ENCODE measurements at regions not wholly inside any gene's neighbourhood (a gene's known extent, or its start where the extent isn't known, plus 50 kb on each side); places are given as distances from the start of the nearest gene placed in this dataset.

DNA sequence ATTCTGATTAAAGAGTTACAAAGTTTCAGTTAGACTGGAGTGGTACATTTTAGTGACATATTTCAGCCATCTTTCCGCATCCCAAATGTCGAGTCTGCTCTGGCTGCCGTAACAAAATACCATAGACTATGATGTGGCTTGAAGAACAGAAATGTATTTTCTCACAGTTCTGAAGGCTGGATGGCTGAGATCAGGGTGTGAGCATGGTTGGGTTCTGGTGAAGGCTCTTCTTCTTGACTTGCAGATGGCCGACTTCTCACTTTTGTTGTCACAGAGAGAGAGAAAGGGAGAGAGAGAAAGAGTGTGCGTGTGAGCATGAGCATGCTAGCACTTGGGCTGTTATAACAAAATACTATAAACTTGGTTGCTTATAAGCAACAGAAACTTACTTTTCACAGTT, 335.4 kb upstream of the RAG2 start:
- TF ChIP-seq, protein P1, sequence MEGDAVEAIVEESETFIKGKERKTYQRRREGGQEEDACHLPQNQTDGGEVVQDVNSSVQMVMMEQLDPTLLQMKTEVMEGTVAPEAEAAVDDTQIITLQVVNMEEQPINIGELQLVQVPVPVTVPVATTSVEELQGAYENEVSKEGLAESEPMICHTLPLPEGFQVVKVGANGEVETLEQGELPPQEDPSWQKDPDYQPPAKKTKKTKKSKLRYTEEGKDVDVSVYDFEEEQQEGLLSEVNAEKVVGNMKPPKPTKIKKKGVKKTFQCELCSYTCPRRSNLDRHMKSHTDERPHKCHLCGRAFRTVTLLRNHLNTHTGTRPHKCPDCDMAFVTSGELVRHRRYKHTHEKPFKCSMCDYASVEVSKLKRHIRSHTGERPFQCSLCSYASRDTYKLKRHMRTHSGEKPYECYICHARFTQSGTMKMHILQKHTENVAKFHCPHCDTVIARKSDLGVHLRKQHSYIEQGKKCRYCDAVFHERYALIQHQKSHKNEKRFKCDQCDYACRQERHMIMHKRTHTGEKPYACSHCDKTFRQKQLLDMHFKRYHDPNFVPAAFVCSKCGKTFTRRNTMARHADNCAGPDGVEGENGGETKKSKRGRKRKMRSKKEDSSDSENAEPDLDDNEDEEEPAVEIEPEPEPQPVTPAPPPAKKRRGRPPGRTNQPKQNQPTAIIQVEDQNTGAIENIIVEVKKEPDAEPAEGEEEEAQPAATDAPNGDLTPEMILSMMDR (IDR thresholded peaks at IDR 0.05; ENCODE audit: control extremely low read depth, extremely low read depth, low read depth, missing control alignments) = no peak
- POLR2A ChIA-PET = no interaction called here
- DNase-seq (ENCODE audit: extremely low spot score) = no peak
- CTCF ChIA-PET = interaction anchor here (1.0 kb wide), 1 partner anchor 16 kb away, joined by 3 read pairs; no protein-coding TSS in a partner anchor

DNA sequence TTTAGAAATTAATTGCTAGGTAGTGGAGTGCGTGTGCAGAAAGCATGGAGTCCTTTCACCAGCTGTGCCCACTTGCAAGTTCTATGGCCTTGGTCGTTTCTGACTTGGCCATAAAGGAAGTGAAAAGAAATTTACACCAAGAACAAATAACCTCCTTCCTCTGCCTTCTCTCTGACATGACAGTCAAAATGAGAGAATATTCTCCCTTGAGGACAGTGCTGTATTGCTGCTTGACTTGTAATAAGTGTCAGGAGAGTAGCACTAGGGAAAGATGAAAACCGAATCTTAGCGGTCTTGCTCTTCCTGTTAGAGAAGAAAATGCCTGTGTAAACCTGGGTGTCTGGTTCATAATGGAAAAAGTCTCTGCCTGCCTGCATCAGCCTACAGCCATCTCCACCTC, 333.1 kb upstream of the RAG2 start:
- DNase-seq (ENCODE audit: extremely low spot score) = no peak
- TF ChIP-seq, protein P1 (IDR thresholded peaks at IDR 0.05; ENCODE audit: control extremely low read depth, extremely low read depth, low read depth, missing control alignments) = no peak
- CTCF ChIA-PET = no interaction called here
- POLR2A ChIA-PET = no interaction called here

DNA sequence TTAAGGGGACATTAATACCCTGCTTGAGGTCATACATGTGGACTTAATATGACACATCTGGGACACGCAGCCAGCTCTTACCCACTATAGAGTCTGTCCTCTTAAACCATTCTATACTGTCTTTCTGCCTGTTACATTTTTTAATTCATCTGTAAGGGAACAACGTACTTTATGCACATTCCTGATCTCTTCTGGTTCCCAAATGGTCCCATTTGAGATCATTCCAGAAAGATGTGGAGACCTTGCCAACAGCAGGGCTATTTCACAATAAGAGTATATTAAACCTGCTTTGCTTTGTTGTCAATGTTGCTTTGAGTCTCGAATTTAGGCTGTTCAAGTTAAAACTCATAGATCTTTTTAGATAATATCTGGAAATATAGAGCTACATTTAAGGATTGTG, 332.2 kb upstream of the RAG2 start:
- TF ChIP-seq, protein P1 (IDR thresholded peaks at IDR 0.05; ENCODE audit: control extremely low read depth, extremely low read depth, low read depth, missing control alignments) = no peak
- CTCF ChIA-PET = no interaction called here
- DNase-seq (ENCODE audit: extremely low spot score) = no peak
- POLR2A ChIA-PET = no interaction called here

DNA sequence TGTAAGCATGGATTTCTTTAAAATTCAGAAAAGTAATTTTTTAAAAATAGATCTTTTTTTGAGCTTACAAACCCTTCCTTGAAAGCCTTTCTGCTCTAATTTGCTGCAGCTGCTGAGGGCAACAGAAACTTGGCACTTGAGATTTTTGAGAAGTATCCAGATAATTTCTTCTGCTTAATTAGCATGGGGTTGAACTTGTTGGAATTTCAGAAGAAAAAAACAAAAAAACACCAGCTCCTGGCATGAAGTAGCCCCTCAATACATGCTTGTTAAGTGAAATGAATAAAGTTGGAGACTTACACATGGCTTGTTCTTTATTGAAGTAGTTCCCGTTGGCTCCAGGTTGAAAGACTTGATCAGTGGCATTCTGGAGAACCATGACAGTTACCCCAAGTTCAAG, 331.4 kb upstream of the RAG2 start:
- TF ChIP-seq, protein P1 (IDR thresholded peaks at IDR 0.05; ENCODE audit: control extremely low read depth, extremely low read depth, low read depth, missing control alignments) = no peak
- POLR2A ChIA-PET = no interaction called here
- no peak for DNase-seq (ENCODE audit: extremely low spot score)
- CTCF ChIA-PET = no interaction called here

DNA sequence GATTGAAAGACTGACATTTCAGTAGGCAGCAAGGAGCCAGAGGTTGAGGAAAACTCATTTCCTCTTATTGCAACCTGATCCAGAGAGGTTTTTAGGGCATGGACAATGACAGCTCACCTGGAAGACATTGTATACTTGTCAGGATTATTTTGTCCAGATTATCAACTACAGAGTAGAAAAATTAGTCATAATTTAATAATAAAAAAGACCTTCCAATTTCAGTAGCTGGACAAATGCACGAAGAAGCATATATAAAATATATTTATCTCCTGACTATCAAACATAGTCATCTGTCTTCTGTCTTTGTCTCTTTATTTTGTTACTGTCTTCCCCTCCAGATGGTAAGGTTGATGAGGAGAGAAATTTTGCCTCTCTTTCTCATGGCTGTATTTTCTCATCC, 330.6 kb upstream of the RAG2 start:
- TF ChIP-seq, protein P1 (IDR thresholded peaks at IDR 0.05; ENCODE audit: control extremely low read depth, extremely low read depth, low read depth, missing control alignments) = no peak
- POLR2A ChIA-PET = no interaction called here

DNA sequence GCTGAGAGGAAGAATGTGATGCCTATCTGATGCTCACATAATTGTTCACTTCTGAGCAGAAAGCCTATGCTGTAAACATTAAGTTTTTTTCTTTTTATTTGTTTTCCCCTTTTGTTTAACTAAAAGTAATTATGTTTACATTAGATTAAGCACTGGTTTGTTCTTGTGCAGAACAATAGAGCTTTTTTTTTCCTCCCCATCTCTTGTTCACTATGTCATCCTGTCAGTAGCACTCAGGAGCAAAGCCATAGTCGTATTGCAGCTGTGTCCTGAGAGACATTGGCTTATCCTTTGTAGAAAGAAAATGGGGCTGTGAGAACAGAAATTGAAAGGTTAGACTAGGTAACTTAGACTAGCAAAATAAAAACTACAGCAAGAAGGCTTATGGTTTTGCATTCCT, 301.8 kb upstream of the RAG2 start:
- TF ChIP-seq, protein P1 (IDR thresholded peaks at IDR 0.05; ENCODE audit: control extremely low read depth, extremely low read depth, low read depth, missing control alignments) = no peak
- ChIA-PET CTCF (no interaction called here), POLR2A (no interaction called here)
- no peak for DNase-seq (ENCODE audit: extremely low spot score)

More for the DNA sequence above, 330.6 kb upstream of the RAG2 start:
- DNase-seq (ENCODE audit: extremely low spot score) = no peak
- CTCF ChIA-PET = no interaction called here

DNA sequence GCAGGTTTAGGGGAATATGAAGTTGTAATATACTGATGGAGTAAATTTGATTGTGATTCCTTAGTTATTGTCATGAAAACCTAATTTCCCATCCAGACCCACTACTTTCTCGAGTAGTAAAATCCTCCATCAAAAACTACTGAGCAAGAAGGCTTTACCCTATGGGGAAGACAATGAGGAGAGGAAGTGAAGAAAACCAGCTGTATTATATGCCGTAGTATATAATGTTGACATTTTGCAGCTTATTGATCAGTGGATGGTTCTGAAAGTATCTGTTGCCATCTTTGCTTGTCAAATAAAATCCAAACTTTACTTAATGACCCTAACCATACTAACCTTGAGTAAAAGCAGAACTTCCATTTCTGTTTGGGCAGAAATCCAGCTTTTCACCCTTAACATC, 292.8 kb upstream of the RAG2 start:
- CTCF ChIA-PET = interaction anchor here (1.4 to 1.8 kb wide), 3 partner anchors 11 to 22 kb away, joined by 3 to 5 read pairs (median 4); no protein-coding TSS in a partner anchor
- no peak for DNase-seq (ENCODE audit: extremely low spot score)
- TF ChIP-seq, protein P1 (IDR thresholded peaks at IDR 0.05; ENCODE audit: control extremely low read depth, extremely low read depth, low read depth, missing control alignments) = no peak
- POLR2A ChIA-PET = no interaction called here

All from GM10248 (cell line).